GM21526 (cell line): ENCODE measurements at regions not wholly inside any gene's neighbourhood (a gene's known extent, or its start where the extent isn't known, plus 50 kb on each side); places are given as distances from the start of the nearest gene placed in this dataset.

ENCODE experiments used
- ATAC-seq: cut with Tn5 transposase; IDR thresholded peaks from one replicate; pipeline ENCODE4 v1.9.1; 2021; ENCODE audit warnings: moderate library complexity; ENCODE audit not compliant: unreplicated experiment, low FRiP score

GRCh38 chr12:27179400-27180214, 64.5 kb upstream of the STK38L start:
- ATAC-seq: peak; percentile 87

- no peak for ATAC-seq
These were observed 63.1 kb upstream of the STK38L start for GRCh38 chr12:27180906-27181505.

GRCh38 chr12:27183342-27183741, 60.7 kb upstream of the STK38L start:
- no peak for ATAC-seq

GRCh38 chr12:27185234-27186021, 58.7 kb upstream of the STK38L start:
- ATAC-seq: peak; percentile 63

- ATAC-seq: no peak
These were observed 57.9 kb upstream of the STK38L start for GRCh38 chr12:27186022-27186839.

GRCh38 chr12:27187697-27188096, 56.4 kb upstream of the STK38L start:
- ATAC-seq: no peak

- no peak for ATAC-seq
These were observed 53.3 kb upstream of the STK38L start for GRCh38 chr12:27190761-27191160.

GRCh38 chr12:27191531-27191930, 52.6 kb upstream of the STK38L start:
- no peak for ATAC-seq

- ATAC-seq: no peak
These were observed 51.8 kb upstream of the STK38L start for GRCh38 chr12:27192118-27192802.

- ATAC-seq: no peak
These were observed 51.0 kb upstream of the STK38L start for GRCh38 chr12:27193106-27193505.

GRCh38 chr12:27193854-27194544, 50.1 kb upstream of the STK38L start:
- ATAC-seq: no peak
